ENCODE measurements at regions not wholly inside any gene's neighbourhood (a gene's known extent, or its start where the extent isn't known, plus 50 kb on each side); places are given as distances from the start of the nearest gene placed in this dataset.
"Not testable (repeated sequence)": the region's sequence is repeated elsewhere in the genome, so short reads cannot be mapped to it uniquely, and the experiment has no call there.

GRCh38 chr2:48049371-48049770 is 143.1 kb upstream of the FBXO11 start:
- no peaks in the 10 kb centered on the region for H3K27me3 ChIP-seq (ENCODE audit: control insufficient read depth, insufficient read depth, low read length)
- no peak overlapping the region for H3K9ac ChIP-seq (ENCODE audit: low read length)
- H3K4me1 ChIP-seq (ENCODE audit: control insufficient read depth, insufficient read depth, low read length) = no peaks in the 10 kb centered on the region
- no peak overlapping the region for H3K27ac ChIP-seq (ENCODE audit: low read depth, low read length)
- H3K4me3 ChIP-seq (ENCODE audit: low read length) = no peak overlapping the region
- H3K36me3 ChIP-seq (ENCODE audit: control insufficient read depth, insufficient read depth, low read length) = no peaks in the 10 kb centered on the region

DNA sequence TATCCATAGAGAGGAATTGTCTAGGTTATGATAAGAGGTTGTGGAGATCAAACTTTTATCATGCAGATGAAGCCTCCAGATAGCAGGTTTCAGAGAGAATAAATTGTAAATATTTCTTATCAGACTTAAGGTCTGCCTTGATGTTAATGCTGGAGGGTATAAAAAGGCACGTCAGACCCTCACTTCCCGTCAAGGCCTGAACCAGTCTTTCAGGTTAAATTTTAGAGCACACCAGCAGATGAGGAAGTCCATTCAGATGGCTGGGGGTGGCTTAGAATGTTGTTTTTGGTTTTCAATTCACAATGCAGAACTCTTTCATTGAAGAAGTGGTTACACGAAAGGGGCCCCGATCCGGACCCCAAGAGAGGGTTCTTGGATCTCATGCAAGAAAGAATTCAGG is 144.4 kb upstream of the FBXO11 start:
- no peaks in the 10 kb centered on the region for H3K27me3 ChIP-seq (ENCODE audit: control insufficient read depth, insufficient read depth, low read length)
- H3K9ac ChIP-seq (ENCODE audit: low read length) = no peak overlapping the region

DNA sequence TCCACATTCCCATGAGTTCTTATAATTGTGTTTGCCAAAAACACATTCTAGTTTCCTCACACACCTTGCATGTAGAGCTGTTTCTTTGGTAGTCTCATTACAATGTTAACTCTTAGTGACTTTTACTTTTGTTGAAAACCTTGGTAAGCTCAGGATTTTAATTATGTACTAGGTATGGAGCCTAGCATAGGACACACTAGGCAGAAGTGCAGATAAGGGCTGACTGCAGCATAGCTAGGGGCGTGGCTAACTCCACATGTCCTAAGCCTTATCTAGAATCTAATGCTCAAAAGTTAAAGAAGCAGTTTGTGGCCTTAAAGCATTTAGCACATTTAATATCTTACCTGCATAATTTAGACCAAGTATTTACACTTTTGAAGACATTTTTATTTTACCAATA is 153.7 kb upstream of the FBXO11 start:
- no peak overlapping the region for H3K9ac ChIP-seq (ENCODE audit: low read length)
- no peaks in the 10 kb centered on the region for H3K27me3 ChIP-seq (ENCODE audit: control insufficient read depth, insufficient read depth, low read length)
- H3K4me1 ChIP-seq (ENCODE audit: control insufficient read depth, insufficient read depth, low read length) = no peaks in the 10 kb centered on the region
- H3K36me3 ChIP-seq (ENCODE audit: control insufficient read depth, insufficient read depth, low read length) = no peaks in the 10 kb centered on the region
- H3K27ac ChIP-seq (ENCODE audit: low read depth, low read length) = no peak overlapping the region
- no peak overlapping the region for H3K4me3 ChIP-seq (ENCODE audit: low read length)

More for the DNA sequence above, 144.4 kb upstream of the FBXO11 start:
- H3K4me1 ChIP-seq (ENCODE audit: control insufficient read depth, insufficient read depth, low read length) = no peaks in the 10 kb centered on the region
- H3K4me3 ChIP-seq (ENCODE audit: low read length) = no peak overlapping the region
- H3K27ac ChIP-seq (ENCODE audit: low read depth, low read length) = no peak overlapping the region
- H3K36me3 ChIP-seq (ENCODE audit: control insufficient read depth, insufficient read depth, low read length) = no peaks in the 10 kb centered on the region

GRCh38 chr2:48061656-48062055 is 155.4 kb upstream of the FBXO11 start:
- H3K27me3 ChIP-seq (ENCODE audit: control insufficient read depth, insufficient read depth, low read length); H3K36me3 ChIP-seq (ENCODE audit: control insufficient read depth, insufficient read depth, low read length); H3K9ac ChIP-seq (ENCODE audit: low read length); H3K4me1 ChIP-seq (ENCODE audit: control insufficient read depth, insufficient read depth, low read length); H3K4me3 ChIP-seq (ENCODE audit: low read length); H3K27ac ChIP-seq (ENCODE audit: low read depth, low read length): not testable (repeated sequence)

DNA sequence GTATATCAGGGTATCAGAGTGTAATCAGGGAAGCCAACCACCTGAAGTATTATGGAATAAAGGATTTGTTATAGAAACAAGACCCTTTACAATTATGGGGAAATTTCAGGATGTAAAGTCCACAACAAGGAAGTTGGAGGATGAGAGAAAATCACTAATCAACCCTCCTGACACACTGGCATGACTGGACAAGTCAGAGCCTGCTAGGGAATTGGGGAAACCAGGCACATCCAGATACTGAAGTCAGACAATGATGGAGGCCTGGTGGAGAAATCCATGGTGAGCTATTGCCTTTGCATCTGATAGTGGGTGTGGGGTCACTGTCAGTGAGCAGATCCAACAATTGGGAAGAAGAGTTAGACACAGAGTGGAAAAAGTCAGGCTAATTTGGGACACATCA is 158.8 kb upstream of the FBXO11 start:
- no peaks in the 10 kb centered on the region for H3K4me1 ChIP-seq (ENCODE audit: control insufficient read depth, insufficient read depth, low read length)
- H3K27ac ChIP-seq (ENCODE audit: low read depth, low read length) = no peak overlapping the region
- no peaks in the 10 kb centered on the region for H3K27me3 ChIP-seq (ENCODE audit: control insufficient read depth, insufficient read depth, low read length)
- no peak overlapping the region for H3K9ac ChIP-seq (ENCODE audit: low read length)
- H3K4me3 ChIP-seq (ENCODE audit: low read length) = no peak overlapping the region
- no peaks in the 10 kb centered on the region for H3K36me3 ChIP-seq (ENCODE audit: control insufficient read depth, insufficient read depth, low read length)

- Histone ChIP-seq H3K27ac (ENCODE audit: low read depth, low read length) (no peak overlapping the region), H3K9ac (ENCODE audit: low read length) (no peak overlapping the region), H3K36me3 (ENCODE audit: control insufficient read depth, insufficient read depth, low read length) (no peaks in the 10 kb centered on the region), H3K4me1 (ENCODE audit: control insufficient read depth, insufficient read depth, low read length) (no peaks in the 10 kb centered on the region), H3K4me3 (ENCODE audit: low read length) (no peak overlapping the region), H3K27me3 (ENCODE audit: control insufficient read depth, insufficient read depth, low read length) (no peaks in the 10 kb centered on the region)
Measured at GRCh38 chr2:48066000-48066399, 159.7 kb upstream of the FBXO11 start.

DNA sequence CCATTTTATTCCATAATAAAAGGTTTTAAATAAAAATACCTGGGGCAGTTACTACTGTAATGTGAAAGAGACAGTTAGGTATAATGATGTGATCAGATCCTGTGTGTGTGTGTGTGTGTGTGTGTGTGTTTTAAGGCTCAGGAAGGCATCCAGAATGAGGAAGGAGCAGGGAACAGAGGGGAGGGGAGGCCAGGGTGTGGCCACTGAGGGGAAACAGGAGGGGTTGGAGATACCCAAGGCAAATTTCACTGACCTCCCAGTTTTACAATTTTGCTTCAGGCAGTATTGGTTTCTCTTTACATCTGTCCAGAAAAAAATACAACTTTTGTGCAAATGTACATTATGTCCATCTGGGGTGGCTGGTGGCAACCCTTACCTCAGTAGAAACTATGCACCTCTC is 163.5 kb upstream of the FBXO11 start:
- Histone ChIP-seq H3K36me3 (ENCODE audit: control insufficient read depth, insufficient read depth, low read length) (no peaks in the 10 kb centered on the region), H3K27ac (ENCODE audit: low read depth, low read length) (no peak overlapping the region), H3K4me3 (ENCODE audit: low read length) (no peak overlapping the region), H3K9ac (ENCODE audit: low read length) (no peak overlapping the region), H3K4me1 (ENCODE audit: control insufficient read depth, insufficient read depth, low read length) (no peaks in the 10 kb centered on the region), H3K27me3 (ENCODE audit: control insufficient read depth, insufficient read depth, low read length) (no peaks in the 10 kb centered on the region)

DNA sequence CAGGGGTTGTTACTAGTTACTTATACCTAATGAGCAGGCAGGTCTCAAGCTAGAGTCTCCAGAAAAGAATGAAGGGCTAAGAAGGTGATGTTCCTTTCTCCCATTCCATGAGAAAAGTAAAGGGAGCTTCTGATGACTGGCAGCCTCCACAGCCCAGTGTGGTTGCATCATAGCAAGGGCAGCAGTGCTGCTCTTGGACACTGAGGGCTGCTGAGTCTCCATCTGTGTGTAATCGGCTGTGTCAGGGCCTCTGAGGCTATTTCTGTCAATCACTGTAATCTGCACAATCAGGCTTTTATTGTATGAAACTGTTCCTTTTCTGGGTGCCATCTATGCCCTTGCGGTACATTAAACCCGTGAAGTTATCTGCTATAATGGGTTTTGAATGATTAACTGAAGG is 164.1 kb upstream of the FBXO11 start:
- no peaks in the 10 kb centered on the region for H3K27me3 ChIP-seq (ENCODE audit: control insufficient read depth, insufficient read depth, low read length)
- H3K9ac ChIP-seq (ENCODE audit: low read length) = no peak overlapping the region
- no peak overlapping the region for H3K27ac ChIP-seq (ENCODE audit: low read depth, low read length)
- no peak overlapping the region for H3K4me3 ChIP-seq (ENCODE audit: low read length)
- no peaks in the 10 kb centered on the region for H3K36me3 ChIP-seq (ENCODE audit: control insufficient read depth, insufficient read depth, low read length)
- no peaks in the 10 kb centered on the region for H3K4me1 ChIP-seq (ENCODE audit: control insufficient read depth, insufficient read depth, low read length)

GRCh38 chr2:48072583-48072982 is 166.3 kb upstream of the FBXO11 start:
- Histone ChIP-seq H3K9ac (ENCODE audit: low read length) (no peak overlapping the region), H3K4me1 (ENCODE audit: control insufficient read depth, insufficient read depth, low read length) (no peaks in the 10 kb centered on the region), H3K27ac (ENCODE audit: low read depth, low read length) (no peak overlapping the region), H3K27me3 (ENCODE audit: control insufficient read depth, insufficient read depth, low read length) (no peaks in the 10 kb centered on the region), H3K4me3 (ENCODE audit: low read length) (no peak overlapping the region), H3K36me3 (ENCODE audit: control insufficient read depth, insufficient read depth, low read length) (no peaks in the 10 kb centered on the region)

GRCh38 chr2:48075631-48076030 is 169.3 kb upstream of the FBXO11 start:
- no peak overlapping the region for H3K9ac ChIP-seq (ENCODE audit: low read length)
- no peaks in the 10 kb centered on the region for H3K27me3 ChIP-seq (ENCODE audit: control insufficient read depth, insufficient read depth, low read length)
- no peak overlapping the region for H3K27ac ChIP-seq (ENCODE audit: low read depth, low read length)
- H3K4me3 ChIP-seq (ENCODE audit: low read length) = no peak overlapping the region
- no peaks in the 10 kb centered on the region for H3K4me1 ChIP-seq (ENCODE audit: control insufficient read depth, insufficient read depth, low read length)
- no peaks in the 10 kb centered on the region for H3K36me3 ChIP-seq (ENCODE audit: control insufficient read depth, insufficient read depth, low read length)

DNA sequence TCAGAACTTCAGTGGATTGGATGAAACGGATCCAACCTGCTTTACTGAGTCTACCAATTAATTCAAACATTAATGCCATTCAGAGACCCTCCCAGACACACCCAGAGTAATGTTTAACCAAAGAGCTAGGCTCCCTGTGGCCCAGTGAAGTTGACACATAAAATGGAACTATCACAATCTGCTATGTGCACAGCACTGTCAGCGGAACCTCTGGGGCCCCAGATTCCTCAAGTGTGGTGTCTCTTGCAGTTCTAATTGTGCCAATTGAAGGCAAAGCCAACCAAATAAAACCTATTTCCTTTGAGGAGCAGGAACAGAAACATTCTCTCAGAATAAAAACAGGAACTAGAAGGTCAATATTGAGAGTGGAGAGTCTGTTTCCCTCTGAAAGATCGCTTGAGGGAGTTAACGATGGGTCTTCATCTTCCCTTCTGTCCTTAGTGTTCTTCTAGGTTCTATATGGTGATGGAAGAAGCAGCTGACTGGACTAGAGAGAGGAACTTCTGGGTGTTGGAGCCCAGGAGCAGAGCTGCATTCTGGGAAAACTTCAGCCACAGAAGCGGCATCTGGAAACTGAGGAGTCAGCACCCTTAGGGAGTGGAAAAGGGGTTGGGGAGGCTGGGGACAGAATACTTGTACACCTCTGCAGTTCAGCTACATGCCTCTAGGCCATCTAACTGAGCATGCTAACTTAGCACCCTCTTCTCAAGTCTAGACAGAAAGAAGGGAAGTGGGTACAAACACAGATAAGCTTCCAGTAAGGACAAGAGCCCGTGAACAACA is 174.4 kb upstream of the FBXO11 start:
- Histone ChIP-seq H3K4me1 (ENCODE audit: control insufficient read depth, insufficient read depth, low read length) (no peaks in the 10 kb centered on the region), H3K27ac (ENCODE audit: low read depth, low read length) (no peak overlapping the region)

GRCh38 chr2:48081317-48081628 is 175.0 kb upstream of the FBXO11 start:
- H3K27ac ChIP-seq (ENCODE audit: low read depth, low read length) = no peak overlapping the region
- H3K4me1 ChIP-seq (ENCODE audit: control insufficient read depth, insufficient read depth, low read length) = no peaks in the 10 kb centered on the region
- H3K27me3 ChIP-seq (ENCODE audit: control insufficient read depth, insufficient read depth, low read length) = no peaks in the 10 kb centered on the region
- no peak overlapping the region for H3K9ac ChIP-seq (ENCODE audit: low read length)
- no peak overlapping the region for H3K4me3 ChIP-seq (ENCODE audit: low read length)
- no peaks in the 10 kb centered on the region for H3K36me3 ChIP-seq (ENCODE audit: control insufficient read depth, insufficient read depth, low read length)

More for the DNA sequence above, 174.4 kb upstream of the FBXO11 start:
- H3K9ac ChIP-seq (ENCODE audit: low read length) = no peak overlapping the region
- no peaks in the 10 kb centered on the region for H3K27me3 ChIP-seq (ENCODE audit: control insufficient read depth, insufficient read depth, low read length)
- no peaks in the 10 kb centered on the region for H3K36me3 ChIP-seq (ENCODE audit: control insufficient read depth, insufficient read depth, low read length)
- H3K4me3 ChIP-seq (ENCODE audit: low read length) = no peak overlapping the region

GRCh38 chr2:48085888-48086287 is 179.6 kb upstream of the FBXO11 start:
- Histone ChIP-seq H3K27ac (ENCODE audit: low read depth, low read length) (no peak overlapping the region), H3K36me3 (ENCODE audit: control insufficient read depth, insufficient read depth, low read length) (no peaks in the 10 kb centered on the region), H3K9ac (ENCODE audit: low read length) (no peak overlapping the region), H3K27me3 (ENCODE audit: control insufficient read depth, insufficient read depth, low read length) (no peaks in the 10 kb centered on the region), H3K4me1 (ENCODE audit: control insufficient read depth, insufficient read depth, low read length) (no peaks in the 10 kb centered on the region), H3K4me3 (ENCODE audit: low read length) (no peak overlapping the region)
